Common myeloid progenitor, CD34-positive (primary cell): ENCODE measurements at regions not wholly inside any gene's neighbourhood (a gene's known extent, or its start where the extent isn't known, plus 50 kb on each side); places are given as distances from the start of the nearest gene placed in this dataset.

Experiments used
- CTCF ChIA-PET: fragments of 350-600 bp; sonication (Branson Sonifier 250); formaldehyde crosslinking; loops from one replicate; lab custom pipeline; 2021; ENCODE audit warnings: antibody characterized with exemption; lab: Charles Lee
- POLR2A ChIA-PET: fragments of 350-600 bp; sonication (Branson Sonifier 250); formaldehyde crosslinking; loops from one replicate; lab custom pipeline; 2021; ENCODE audit warnings: antibody characterized with exemption; lab: Charles Lee
- DNase-seq, 3 donors: peaks; one replicate each; pipeline versions ENCODE4 v3.0.0 to v3.0.0-alpha.2; 2013
- H3K27ac ChIP-seq, 2 experiments: 1 replicate in 1 of 2; 2 replicates in 1 of 2; pipeline ENCODE4 v1.7.0; 2013; ENCODE audit warnings: inconsistent platforms in 2 of 2, low read length in 2 of 2, mild to moderate bottlenecking in 2 of 2, low read depth in 1 of 2, moderate library complexity in 1 of 2; ENCODE audit not compliant: severe bottlenecking in 2 of 2, insufficient read depth in 1 of 2, poor library complexity in 1 of 2
- H3K27me3 ChIP-seq, 5 experiments: replicated peaks in 2 of 5; 1 replicate in 3 of 5; 2 replicates in 2 of 5; pipeline versions ENCODE4 v1.6.1 to v1.7.0; 2013; ENCODE audit warnings: low read length in 4 of 5, mild to moderate bottlenecking in 2 of 5, moderate library complexity in 2 of 5, inconsistent platforms in 1 of 5; ENCODE audit not compliant: insufficient read depth in 5 of 5, control insufficient read depth in 4 of 5
- H3K36me3 ChIP-seq, 4 experiments: 1 replicate in 2 of 4; 2 replicates in 2 of 4; pipeline versions ENCODE4 v1.6.1 to v1.7.0; 2013; ENCODE audit warnings: low read length in 3 of 4, control low read depth in 1 of 4, mild to moderate bottlenecking in 1 of 4; ENCODE audit not compliant: control insufficient read depth in 4 of 4, insufficient read depth in 4 of 4
- H3K4me1 ChIP-seq, 4 experiments: 1 replicate in 3 of 4; 2 replicates in 1 of 4; pipeline versions ENCODE4 v1.6.1 to v1.7.1; 2013; ENCODE audit warnings: low read length in 3 of 4, mild to moderate bottlenecking in 3 of 4, control low read depth in 1 of 4, inconsistent platforms in 1 of 4, moderate library complexity in 1 of 4; ENCODE audit not compliant: control insufficient read depth in 4 of 4, insufficient read depth in 4 of 4; ENCODE audit errors: control extremely low read depth in 1 of 4
- H3K4me3 ChIP-seq, 7 experiments: 1 replicate in 4 of 7; 2 replicates in 3 of 7; pipeline versions ENCODE4 v1.5.1 to v1.7.0; 2013; ENCODE audit warnings: mild to moderate bottlenecking in 7 of 7, low read length in 6 of 7, moderate library complexity in 6 of 7, inconsistent platforms in 2 of 7, low read depth in 2 of 7, control low read depth in 1 of 7; ENCODE audit not compliant: insufficient read depth in 4 of 7, control insufficient read depth in 1 of 7; ENCODE audit errors: extremely low read depth in 1 of 7
- H3K9me3 ChIP-seq, 5 experiments: 1 replicate in 4 of 5; 2 replicates in 1 of 5; pipeline versions ENCODE4 v1.6.1 to v1.7.1; 2013; ENCODE audit warnings: low read length in 4 of 5, mild to moderate bottlenecking in 2 of 5, inconsistent platforms in 1 of 5, low read depth in 1 of 5, moderate library complexity in 1 of 5; ENCODE audit not compliant: control insufficient read depth in 4 of 5, insufficient read depth in 2 of 5; ENCODE audit errors: control extremely low read depth in 1 of 5
- WGBS: methylation state at CpG from one replicate; pipeline ENCODE4 v1.1.5; 2013; ENCODE audit not compliant: insufficient coverage; 5-methylcytosine and 5-hydroxymethylcytosine counted together

GRCh38 chr9:73528926-73529325 lies 377.3 kb downstream of the ANXA1 start:
- WGBS: 100% methylated on average over 1 of the region's 4 CpGs
- no peak for DNase-seq
- CTCF ChIA-PET: no interaction called here
- peaks cover 0 to 2% (median 0%) of the 10 kb centered on the region in 5 experiments for H3K9me3 ChIP-seq
- no peak overlapping the region for H3K27ac ChIP-seq
- H3K4me1 ChIP-seq: no peaks in the 10 kb centered on the region
- H3K36me3 ChIP-seq: no peaks in the 10 kb centered on the region
- no peak overlapping the region for H3K4me3 ChIP-seq
- no peaks in the 10 kb centered on the region for H3K27me3 ChIP-seq
- POLR2A ChIA-PET: no interaction called here

GRCh38 chr9:73529666-73530065 lies 378.0 kb downstream of the ANXA1 start:
- Histone ChIP-seq H3K27ac (no peak overlapping the region), H3K4me3 (no peak overlapping the region), H3K9me3 (peaks cover 0 to 2% (median 0%) of the 10 kb centered on the region in 5 experiments), H3K4me1 (no peaks in the 10 kb centered on the region), H3K27me3 (no peaks in the 10 kb centered on the region), H3K36me3 (no peaks in the 10 kb centered on the region)
- WGBS: 100% methylated on average over 1 of the region's 1 CpG
- DNase-seq: no peak
- ChIA-PET CTCF (no interaction called here), POLR2A (no interaction called here)

GRCh38 chr9:73531051-73531532 lies 379.4 kb downstream of the ANXA1 start:
- H3K36me3 ChIP-seq: no peaks in the 10 kb centered on the region
- H3K4me1 ChIP-seq: no peaks in the 10 kb centered on the region
- ChIA-PET POLR2A (no interaction called here), CTCF (no interaction called here)
- no peaks in the 10 kb centered on the region for H3K27me3 ChIP-seq
- no peak overlapping the region for H3K27ac ChIP-seq
- WGBS: no CpG with 5 or more reads among the region's 5 CpGs
- H3K9me3 ChIP-seq: peaks cover 0 to 2% (median 0%) of the 10 kb centered on the region in 5 experiments
- no peak overlapping the region for H3K4me3 ChIP-seq
- no peak for DNase-seq

- no peak overlapping the region for H3K27ac ChIP-seq
- ChIA-PET POLR2A (no interaction called here), CTCF (no interaction called here)
- H3K27me3 ChIP-seq: no peaks in the 10 kb centered on the region
- WGBS: no CpG with 5 or more reads among the region's 4 CpGs
- peaks cover 0 to 2% (median 0%) of the 10 kb centered on the region in 5 experiments for H3K9me3 ChIP-seq
- DNase-seq: no peak
- H3K36me3 ChIP-seq: no peaks in the 10 kb centered on the region
- H3K4me1 ChIP-seq: no peaks in the 10 kb centered on the region
- no peak overlapping the region for H3K4me3 ChIP-seq
These were observed 380.0 kb downstream of the ANXA1 start for GRCh38 chr9:73531658-73532057.

- POLR2A ChIA-PET: no interaction called here
- no peaks in the 10 kb centered on the region for H3K36me3 ChIP-seq
- CTCF ChIA-PET: no interaction called here
- no peak overlapping the region for H3K27ac ChIP-seq
- H3K9me3 ChIP-seq: peaks cover 0 to 2% (median 0%) of the 10 kb centered on the region in 5 experiments
- WGBS: no CpG with 5 or more reads among the region's 4 CpGs
- no peak for DNase-seq
- no peaks in the 10 kb centered on the region for H3K4me1 ChIP-seq
- H3K4me3 ChIP-seq: no peak overlapping the region
- no peaks in the 10 kb centered on the region for H3K27me3 ChIP-seq
These were observed 381.3 kb downstream of the ANXA1 start for GRCh38 chr9:73532985-73533384.

- 100% methylated on average over 1 of the region's 2 CpGs for WGBS
- H3K27ac ChIP-seq: no peak overlapping the region
- H3K27me3 ChIP-seq: no peaks in the 10 kb centered on the region
- CTCF ChIA-PET: no interaction called here
- no peaks in the 10 kb centered on the region for H3K9me3 ChIP-seq
- H3K4me1 ChIP-seq: no peaks in the 10 kb centered on the region
- POLR2A ChIA-PET: no interaction called here
- H3K36me3 ChIP-seq: no peaks in the 10 kb centered on the region
- H3K4me3 ChIP-seq: no peak overlapping the region
- no peak for DNase-seq
These were observed 384.7 kb downstream of the ANXA1 start for GRCh38 chr9:73536403-73536802.

- H3K27me3 ChIP-seq: no peaks in the 10 kb centered on the region
- ChIA-PET POLR2A (no interaction called here), CTCF (no interaction called here)
- H3K27ac ChIP-seq: no peak overlapping the region
- no peaks in the 10 kb centered on the region for H3K36me3 ChIP-seq
- WGBS: 96% methylated on average over 4 of the region's 5 CpGs
- no peaks in the 10 kb centered on the region for H3K4me1 ChIP-seq
- H3K4me3 ChIP-seq: no peak overlapping the region
- no peak for DNase-seq
- H3K9me3 ChIP-seq: no peaks in the 10 kb centered on the region
These were observed 385.9 kb downstream of the ANXA1 start for GRCh38 chr9:73537561-73537960.
